B cell (primary cell): ENCODE measurements at regions not wholly inside any gene's neighbourhood (a gene's known extent, or its start where the extent isn't known, plus 50 kb on each side); places are given as distances from the start of the nearest gene placed in this dataset.

ENCODE experiments used
- EZH2 ChIP-seq: IDR thresholded peaks from 2 replicates; pipeline ENCODE4 v1.6.1; 2012; ENCODE audit warnings: borderline replicate concordance, low read depth, mild to moderate bottlenecking, moderate library complexity, low read length; ENCODE audit not compliant: insufficient read depth, poor library complexity, severe bottlenecking
- TF ChIP-seq, protein P1 (sequence below): fragments of 200-600 bp; IDR thresholded peaks from one replicate; pipeline ENCODE4 v1.8.0; 2022; ENCODE audit warnings: antibody characterized with exemption, mild to moderate bottlenecking

DNA sequence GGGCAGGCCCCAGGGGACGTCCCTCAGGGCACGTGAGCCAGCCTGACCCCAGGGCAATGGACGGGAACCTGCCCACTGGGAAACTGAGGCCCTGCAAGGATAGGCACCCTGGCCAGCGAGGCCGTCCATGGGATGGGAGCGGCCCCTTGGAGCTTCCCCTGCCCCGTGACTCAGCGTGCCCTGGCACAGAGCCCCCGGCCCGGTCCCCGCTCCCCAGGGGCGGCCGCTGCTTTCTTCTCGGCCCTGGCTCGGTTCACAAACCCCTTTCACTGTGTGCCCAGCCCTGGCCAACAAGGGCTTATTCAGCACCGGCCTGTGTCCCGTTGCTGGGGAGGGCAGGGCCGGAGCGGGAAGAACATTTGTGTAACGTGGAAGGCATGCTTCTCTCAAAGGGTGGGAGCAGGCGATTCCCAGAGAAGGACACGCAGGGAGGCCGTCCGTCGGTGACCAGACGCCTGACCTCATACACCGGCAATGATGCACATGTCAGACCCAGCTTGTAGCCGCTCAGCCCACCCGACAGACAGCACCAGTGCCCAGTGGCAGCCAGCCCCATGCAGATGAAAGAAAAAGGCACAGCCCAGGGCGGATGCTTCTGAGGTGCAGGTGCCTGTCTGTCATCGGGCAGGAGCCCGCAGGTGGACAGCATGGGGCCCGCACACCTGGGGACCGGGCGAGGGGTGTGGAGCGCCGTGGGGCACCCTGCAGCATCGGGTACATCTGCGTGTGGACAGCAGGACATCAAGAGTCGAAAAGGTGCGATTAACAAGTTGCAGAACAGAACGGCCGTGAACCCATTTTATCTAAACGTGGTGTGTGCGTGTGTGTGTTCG is 94.5 kb downstream of the PDGFA start:
- TF ChIP-seq, protein P1, sequence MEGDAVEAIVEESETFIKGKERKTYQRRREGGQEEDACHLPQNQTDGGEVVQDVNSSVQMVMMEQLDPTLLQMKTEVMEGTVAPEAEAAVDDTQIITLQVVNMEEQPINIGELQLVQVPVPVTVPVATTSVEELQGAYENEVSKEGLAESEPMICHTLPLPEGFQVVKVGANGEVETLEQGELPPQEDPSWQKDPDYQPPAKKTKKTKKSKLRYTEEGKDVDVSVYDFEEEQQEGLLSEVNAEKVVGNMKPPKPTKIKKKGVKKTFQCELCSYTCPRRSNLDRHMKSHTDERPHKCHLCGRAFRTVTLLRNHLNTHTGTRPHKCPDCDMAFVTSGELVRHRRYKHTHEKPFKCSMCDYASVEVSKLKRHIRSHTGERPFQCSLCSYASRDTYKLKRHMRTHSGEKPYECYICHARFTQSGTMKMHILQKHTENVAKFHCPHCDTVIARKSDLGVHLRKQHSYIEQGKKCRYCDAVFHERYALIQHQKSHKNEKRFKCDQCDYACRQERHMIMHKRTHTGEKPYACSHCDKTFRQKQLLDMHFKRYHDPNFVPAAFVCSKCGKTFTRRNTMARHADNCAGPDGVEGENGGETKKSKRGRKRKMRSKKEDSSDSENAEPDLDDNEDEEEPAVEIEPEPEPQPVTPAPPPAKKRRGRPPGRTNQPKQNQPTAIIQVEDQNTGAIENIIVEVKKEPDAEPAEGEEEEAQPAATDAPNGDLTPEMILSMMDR = no peak
- TF ChIP-seq EZH2 = no peak
